ENCODE measurements at regions not wholly inside any gene's neighbourhood (a gene's known extent, or its start where the extent isn't known, plus 50 kb on each side); places are given as distances from the start of the nearest gene placed in this dataset.

DNA sequence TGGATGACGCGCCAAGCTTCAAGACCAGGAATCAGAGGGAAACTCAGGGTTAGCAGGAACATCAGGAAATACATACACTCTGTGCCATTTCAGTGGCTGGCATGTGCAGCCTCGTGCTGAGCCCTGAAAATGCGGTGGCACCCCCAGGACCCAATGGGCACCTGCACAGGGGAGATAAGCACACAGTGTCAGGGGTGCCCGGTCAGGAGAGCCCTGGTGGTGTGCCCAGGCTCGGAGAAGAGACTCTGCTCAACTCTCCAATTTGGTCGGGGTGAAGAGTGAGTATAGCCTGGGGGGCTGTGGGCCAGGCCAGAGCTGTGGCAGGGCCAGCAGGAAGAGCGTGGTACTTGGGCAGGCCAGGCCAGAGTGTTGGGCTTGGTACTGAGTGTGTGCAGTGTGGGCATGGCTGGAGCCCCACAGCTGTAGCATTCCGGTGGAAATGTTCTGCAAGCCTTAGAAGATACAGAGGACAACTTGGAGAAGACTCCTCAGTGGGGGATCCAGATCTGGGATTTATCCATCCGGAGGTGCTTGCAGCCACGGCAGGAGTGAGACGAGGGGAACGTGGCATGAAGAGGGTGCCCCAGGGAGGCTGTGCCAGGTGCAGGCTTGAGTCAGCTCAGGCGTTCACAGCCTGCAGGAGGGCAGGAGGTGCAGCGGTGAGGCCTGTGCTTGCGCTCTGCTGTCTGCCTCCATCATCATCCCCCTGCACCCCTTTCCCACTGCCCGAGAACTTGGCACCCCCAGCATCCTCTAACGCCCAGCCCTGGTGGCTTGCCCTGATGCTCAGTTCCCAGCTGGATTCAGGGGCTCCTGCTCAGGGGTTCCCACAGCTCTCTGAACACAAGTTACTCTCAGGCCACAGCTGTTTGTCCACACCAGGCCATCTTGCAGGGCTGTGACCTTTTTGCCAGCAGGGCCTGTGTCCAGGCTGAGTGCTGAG lies 451.7 kb upstream of the HS6ST1 start:
- Histone ChIP-seq H3K27me3 (ENCODE audit: low read depth, low read length) (no peaks in the 10 kb centered on the region), H3K4me3 (ENCODE audit: low read length) (no peak overlapping the region), H3K27ac (ENCODE audit: low read length) (no peak overlapping the region), H3K36me3 (replicated peaks; ENCODE audit: low read depth, low read length) (no peaks in the 10 kb centered on the region), H3K79me2 (ENCODE audit: low read length) (no peaks in the 10 kb centered on the region), H3K9ac (ENCODE audit: low read length) (no peak overlapping the region), H4K20me1 (ENCODE audit: insufficient read depth, low read length) (no peaks in the 10 kb centered on the region), H3K4me1 (ENCODE audit: low read length) (no peaks in the 10 kb centered on the region), H3K4me2 (ENCODE audit: low read length) (no peak overlapping the region), H2AFZ (ENCODE audit: low read depth, low read length) (no peak overlapping the region), H3K9me3 (ENCODE audit: insufficient read depth, low read length) (no peaks in the 10 kb centered on the region)
- TF ChIP-seq, protein P1, sequence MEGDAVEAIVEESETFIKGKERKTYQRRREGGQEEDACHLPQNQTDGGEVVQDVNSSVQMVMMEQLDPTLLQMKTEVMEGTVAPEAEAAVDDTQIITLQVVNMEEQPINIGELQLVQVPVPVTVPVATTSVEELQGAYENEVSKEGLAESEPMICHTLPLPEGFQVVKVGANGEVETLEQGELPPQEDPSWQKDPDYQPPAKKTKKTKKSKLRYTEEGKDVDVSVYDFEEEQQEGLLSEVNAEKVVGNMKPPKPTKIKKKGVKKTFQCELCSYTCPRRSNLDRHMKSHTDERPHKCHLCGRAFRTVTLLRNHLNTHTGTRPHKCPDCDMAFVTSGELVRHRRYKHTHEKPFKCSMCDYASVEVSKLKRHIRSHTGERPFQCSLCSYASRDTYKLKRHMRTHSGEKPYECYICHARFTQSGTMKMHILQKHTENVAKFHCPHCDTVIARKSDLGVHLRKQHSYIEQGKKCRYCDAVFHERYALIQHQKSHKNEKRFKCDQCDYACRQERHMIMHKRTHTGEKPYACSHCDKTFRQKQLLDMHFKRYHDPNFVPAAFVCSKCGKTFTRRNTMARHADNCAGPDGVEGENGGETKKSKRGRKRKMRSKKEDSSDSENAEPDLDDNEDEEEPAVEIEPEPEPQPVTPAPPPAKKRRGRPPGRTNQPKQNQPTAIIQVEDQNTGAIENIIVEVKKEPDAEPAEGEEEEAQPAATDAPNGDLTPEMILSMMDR (IDR thresholded peaks at IDR 0.05; ENCODE audit: low read depth, low read length), result no peak
- TF ChIP-seq EZH2phosphoT487 (IDR thresholded peaks at IDR 0.05; ENCODE audit: low read depth), result no peak

GRCh38 chr2:128771401-128771800 lies 452.7 kb upstream of the HS6ST1 start:
- Histone ChIP-seq H2AFZ (ENCODE audit: low read depth, low read length) (no peak overlapping the region), H3K9me3 (ENCODE audit: insufficient read depth, low read length) (no peaks in the 10 kb centered on the region), H3K27me3 (ENCODE audit: low read depth, low read length) (no peaks in the 10 kb centered on the region), H3K4me3 (ENCODE audit: low read length) (no peak overlapping the region), H3K9ac (ENCODE audit: low read length) (no peak overlapping the region), H3K27ac (ENCODE audit: low read length) (no peak overlapping the region), H3K4me2 (ENCODE audit: low read length) (no peak overlapping the region), H3K79me2 (ENCODE audit: low read length) (no peaks in the 10 kb centered on the region), H3K4me1 (ENCODE audit: low read length) (no peaks in the 10 kb centered on the region), H3K36me3 (replicated peaks; ENCODE audit: low read depth, low read length) (no peaks in the 10 kb centered on the region), H4K20me1 (ENCODE audit: insufficient read depth, low read length) (no peaks in the 10 kb centered on the region)
- TF ChIP-seq, protein P1 (IDR thresholded peaks at IDR 0.05; ENCODE audit: low read depth, low read length), result no peak
- no peak for TF ChIP-seq EZH2phosphoT487 (IDR thresholded peaks at IDR 0.05; ENCODE audit: low read depth)

DNA sequence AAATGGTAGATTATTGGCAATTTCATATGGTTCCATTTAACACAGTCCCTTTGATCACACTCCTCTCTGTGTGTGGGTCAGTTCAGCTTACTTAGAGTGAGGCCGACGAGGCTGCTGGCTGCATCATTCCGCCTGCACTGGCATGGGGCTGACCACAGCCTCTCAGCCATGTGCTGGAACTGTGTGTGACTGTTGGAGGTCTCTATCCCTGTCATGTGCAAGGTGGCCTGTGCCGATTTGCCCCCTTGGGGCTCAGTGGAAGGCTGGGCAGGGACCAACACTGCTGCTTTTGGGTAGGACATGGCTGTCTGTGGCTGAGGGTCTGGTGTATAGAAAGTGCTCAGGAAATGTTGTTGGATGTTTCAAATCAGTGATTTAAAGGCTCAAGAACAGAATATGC lies 454.0 kb upstream of the HS6ST1 start:
- Histone ChIP-seq H3K9me3 (ENCODE audit: insufficient read depth, low read length) (no peaks in the 10 kb centered on the region), H3K4me2 (ENCODE audit: low read length) (no peak overlapping the region)

More for the DNA sequence above, 454.0 kb upstream of the HS6ST1 start:
- Histone ChIP-seq H3K27me3 (ENCODE audit: low read depth, low read length) (no peaks in the 10 kb centered on the region), H4K20me1 (ENCODE audit: insufficient read depth, low read length) (no peaks in the 10 kb centered on the region), H3K79me2 (ENCODE audit: low read length) (no peaks in the 10 kb centered on the region), H3K4me3 (ENCODE audit: low read length) (no peak overlapping the region), H3K36me3 (replicated peaks; ENCODE audit: low read depth, low read length) (no peaks in the 10 kb centered on the region), H3K27ac (ENCODE audit: low read length) (no peak overlapping the region), H3K4me1 (ENCODE audit: low read length) (no peaks in the 10 kb centered on the region), H2AFZ (ENCODE audit: low read depth, low read length) (no peak overlapping the region), H3K9ac (ENCODE audit: low read length) (no peak overlapping the region)
- no peak for TF ChIP-seq EZH2phosphoT487 (IDR thresholded peaks at IDR 0.05; ENCODE audit: low read depth)
- TF ChIP-seq, protein P1 (IDR thresholded peaks at IDR 0.05; ENCODE audit: low read depth, low read length), result no peak
